DND-41 (cell line): ENCODE measurements at regions not wholly inside any gene's neighbourhood (a gene's known extent, or its start where the extent isn't known, plus 50 kb on each side); places are given as distances from the start of the nearest gene placed in this dataset.

Experiments used
- CTCF ChIP-seq: IDR thresholded peaks from 2 replicates; pipeline ENCODE4 v1.5.1; 2012; ENCODE audit warnings: borderline replicate concordance, low read length, moderate library complexity, mild to moderate bottlenecking; ENCODE audit not compliant: poor library complexity, severe bottlenecking; ENCODE audit errors: extremely low read depth
- EZH2 ChIP-seq: IDR thresholded peaks from 3 replicates; pipeline ENCODE4 v1.6.1; 2012; ENCODE audit warnings: borderline replicate concordance, low read depth, mild to moderate bottlenecking, moderate library complexity, low read length, inconsistent platforms; ENCODE audit not compliant: severe bottlenecking

- no peak for TF ChIP-seq EZH2
- TF ChIP-seq CTCF = no peak
These were observed 92.7 kb upstream of the DTNBP1 start for GRCh38 chr6:15755526-15755925.
